Upper lobe of left lung (tissue), 6 donors: ENCODE measurements at regions not wholly inside any gene's neighbourhood (a gene's known extent, or its start where the extent isn't known, plus 50 kb on each side); places are given as distances from the start of the nearest gene placed in this dataset.
"Not testable (repeated sequence)": the region's sequence is repeated elsewhere in the genome, so short reads cannot be mapped to it uniquely, and the experiment has no call there.

ENCODE experiments used
- ATAC-seq, 2 donors: fragments of 200-7000 bp; cut with Tn5 transposase; one replicate each; pipeline ENCODE4 v1.9.1; 2022; ENCODE audit warnings: mild to moderate bottlenecking in 2 of 2, moderate library complexity in 2 of 2; ENCODE audit not compliant: low FRiP score in 2 of 2
- DNase-seq, 2 donors: peaks; one replicate each; pipeline ENCODE4 v3.0.0-alpha.2; 2019 to 2020
- H3K27ac ChIP-seq, 4 donors: fragments of 200-600 bp; sonication (generic); one replicate each; pipeline ENCODE4 v1.5.1; 2016 to 2019
- H3K27me3 ChIP-seq, 4 donors: fragments of 200-600 bp; sonication (generic); one replicate each; pipeline ENCODE4 v1.5.1; 2017 to 2019
- H3K36me3 ChIP-seq, 4 donors: fragments of 200-600 bp; sonication (generic); one replicate each; pipeline ENCODE4 v1.5.1; 2016 to 2019
- H3K4me1 ChIP-seq, 4 donors: fragments of 200-600 bp; sonication (generic); one replicate each; pipeline ENCODE4 v1.5.1; 2018 to 2019
- H3K4me3 ChIP-seq, 4 donors: fragments of 200-600 bp; sonication (generic); one replicate each; pipeline ENCODE4 v1.5.1; 2017 to 2019; ENCODE audit warnings: mild to moderate bottlenecking in 2 of 4, moderate library complexity in 1 of 4
- H3K9me3 ChIP-seq, 4 donors: fragments of 200-600 bp; sonication (generic); one replicate each; pipeline ENCODE4 v1.5.1; 2018 to 2019
- CTCF ChIP-seq, 6 experiments: fragments of 450-650 bp in 4 of 6; fragments of 200-600 bp in 2 of 6; sonication (generic) in 2 of 6; IDR thresholded peaks; one replicate each; pipeline ENCODE4 v1.5.1; 2016 to 2019; ENCODE audit warnings: antibody characterized with exemption in 6 of 6
- EP300 ChIP-seq, 4 donors: sonication (generic); formaldehyde crosslinking; IDR thresholded peaks; one replicate each; pipeline ENCODE4 v1.5.1; 2017; ENCODE audit warnings: antibody characterized with exemption in 4 of 4, control low read depth in 2 of 4
- POLR2A ChIP-seq, 4 donors: fragments of 450-650 bp; IDR thresholded peaks; one replicate each; pipeline ENCODE4 v1.5.1; 2016 to 2017; ENCODE audit warnings: antibody characterized with exemption in 4 of 4, mild to moderate bottlenecking in 2 of 4
- POLR2AphosphoS5 ChIP-seq, 2 donors: sonication (generic); formaldehyde crosslinking; IDR thresholded peaks; one replicate each; pipeline ENCODE4 v1.5.1; 2017; ENCODE audit warnings: antibody characterized with exemption in 2 of 2
- WGBS, 2 donors: methylation state at CpG; one replicate each; pipeline ENCODE4 v1.1.5; 2017 to 2018; 5-methylcytosine and 5-hydroxymethylcytosine counted together
- donor health status: DM: no; HTN: no; CAD: no; lungs with moderate emphysema.
- donor health status: DM: no; HTN: yes; CAD: no; lungs with severe emphysema.

GRCh38 chr10:120181154-120181553, 275.9 kb upstream of the PLPP4 start:
- TF ChIP-seq POLR2AphosphoS5 (IDR thresholded peaks at IDR 0.05) (no peak), CTCF (IDR thresholded peaks at IDR 0.05) (no peak), POLR2A (IDR thresholded peaks at IDR 0.05) (no peak), EP300 (IDR thresholded peaks at IDR 0.05) (no peak)
- Histone ChIP-seq H3K36me3 (no peaks in the 10 kb centered on the region), H3K4me3 (no peak overlapping the region), H3K27me3 (no peaks in the 10 kb centered on the region), H3K4me1 (no peaks in the 10 kb centered on the region), H3K9me3 (no peaks in the 10 kb centered on the region), H3K27ac (no peak overlapping the region)
- ATAC-seq (no peak), DNase-seq (no peak)
- 49 to 53% methylated on average over 5 to 8 of the region's 8 CpGs for WGBS, 2 donors

DNA sequence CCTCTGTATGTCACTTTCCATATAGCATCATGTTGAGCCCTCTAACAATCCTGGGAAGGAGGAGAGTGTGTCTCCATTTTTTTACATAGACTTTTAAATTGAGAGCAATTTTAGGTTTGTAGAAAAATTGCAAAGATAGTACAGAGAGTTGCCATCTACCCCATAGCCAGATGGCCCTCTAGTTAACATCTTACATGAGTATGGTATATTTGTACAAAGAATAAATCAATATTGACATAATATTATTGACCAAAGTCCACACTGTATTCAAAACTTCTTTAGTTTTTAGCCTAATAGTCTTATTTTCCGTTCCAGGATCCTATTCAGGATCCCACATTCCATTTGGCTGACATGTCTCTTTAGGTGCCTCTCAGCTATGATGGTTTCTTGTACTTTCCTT, 274.6 kb upstream of the PLPP4 start:
- Histone ChIP-seq H3K27ac (no peak overlapping the region), H3K36me3 (no peaks in the 10 kb centered on the region), H3K4me1 (no peaks in the 10 kb centered on the region), H3K4me3 (no peak overlapping the region), H3K9me3 (no peaks in the 10 kb centered on the region), H3K27me3 (no peaks in the 10 kb centered on the region)
- WGBS, 2 donors, result 25 to 33% methylated on average over 1 of the region's 1 CpG
- ATAC-seq (no peak), DNase-seq (no peak)
- no peak for TF ChIP-seq POLR2AphosphoS5 (IDR thresholded peaks at IDR 0.05)
- TF ChIP-seq POLR2A (IDR thresholded peaks at IDR 0.05), result no peak
- no peak for TF ChIP-seq CTCF (IDR thresholded peaks at IDR 0.05)
- TF ChIP-seq EP300 (IDR thresholded peaks at IDR 0.05), result no peak

DNA sequence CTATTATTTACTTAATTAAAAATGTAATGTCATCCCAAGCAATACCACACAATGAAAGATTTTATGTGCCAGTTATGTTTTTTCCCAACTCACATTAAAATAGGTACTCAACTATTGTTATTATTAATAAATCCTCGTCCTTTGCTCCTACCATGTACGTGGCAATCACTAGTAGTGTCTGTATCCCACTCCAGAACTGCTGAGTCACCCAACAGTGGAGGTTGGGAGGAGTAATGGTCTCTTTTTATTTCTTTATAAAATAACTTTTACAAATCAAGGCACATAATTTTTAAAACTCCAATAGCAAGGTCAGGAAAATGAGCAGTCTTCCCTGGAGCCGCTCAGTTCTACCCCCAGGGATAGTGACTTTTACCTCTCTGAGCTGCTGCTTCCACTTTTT, 273.5 kb upstream of the PLPP4 start:
- ATAC-seq (no peak), DNase-seq (no peak)
- H3K9me3 ChIP-seq, result no peaks in the 10 kb centered on the region
- no peaks in the 10 kb centered on the region for H3K27me3 ChIP-seq
- TF ChIP-seq POLR2A (IDR thresholded peaks at IDR 0.05), result no peak
- no peak for TF ChIP-seq CTCF (IDR thresholded peaks at IDR 0.05)
- H3K4me3 ChIP-seq, result no peak overlapping the region
- no peaks in the 10 kb centered on the region for H3K36me3 ChIP-seq
- H3K27ac ChIP-seq, result no peak overlapping the region
- WGBS, 2 donors, result 73 to 88% methylated on average over 3 of the region's 3 CpGs
- no peaks in the 10 kb centered on the region for H3K4me1 ChIP-seq

GRCh38 chr10:120184547-120185337, 272.3 kb upstream of the PLPP4 start:
- H3K36me3 ChIP-seq, result no peaks in the 10 kb centered on the region
- DNase-seq (no peak), ATAC-seq (no peak)
- no peaks in the 10 kb centered on the region for H3K9me3 ChIP-seq
- TF ChIP-seq POLR2AphosphoS5 (IDR thresholded peaks at IDR 0.05), result no peak
- TF ChIP-seq CTCF (IDR thresholded peaks at IDR 0.05), result no peak
- no peak for TF ChIP-seq EP300 (IDR thresholded peaks at IDR 0.05)
- no peak for TF ChIP-seq POLR2A (IDR thresholded peaks at IDR 0.05)
- 49 to 59% methylated on average over 7 of the region's 7 CpGs for WGBS, 2 donors
- H3K4me3 ChIP-seq, result no peak overlapping the region
- H3K27me3 ChIP-seq, result no peaks in the 10 kb centered on the region
- H3K27ac ChIP-seq, result no peak overlapping the region
- H3K4me1 ChIP-seq, result no peaks in the 10 kb centered on the region

DNA sequence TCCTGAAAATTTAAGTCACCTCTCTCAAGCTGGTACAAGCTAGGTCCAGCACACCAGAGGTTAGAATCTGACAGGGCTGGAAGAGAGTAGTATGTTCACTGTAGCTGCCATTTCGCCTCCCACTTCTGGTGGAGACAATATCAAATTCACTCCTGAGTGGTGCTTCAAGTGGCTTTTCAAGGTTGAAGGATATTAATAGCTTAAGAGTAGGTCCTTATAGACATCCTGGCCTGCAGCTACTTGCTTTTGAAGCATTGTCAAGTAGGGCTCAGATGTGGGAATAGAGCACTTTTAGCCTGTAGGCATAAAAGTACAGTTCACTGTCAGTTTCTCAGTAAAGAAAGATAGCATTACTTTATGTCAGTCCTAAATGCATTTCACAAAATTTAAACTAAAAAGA, 270.5 kb upstream of the PLPP4 start:
- TF ChIP-seq POLR2AphosphoS5 (IDR thresholded peaks at IDR 0.05) (no peak), CTCF (IDR thresholded peaks at IDR 0.05) (no peak), EP300 (IDR thresholded peaks at IDR 0.05) (no peak), POLR2A (IDR thresholded peaks at IDR 0.05) (no peak)
- Histone ChIP-seq H3K4me1 (no peaks in the 10 kb centered on the region), H3K27me3 (no peaks in the 10 kb centered on the region), H3K36me3 (no peaks in the 10 kb centered on the region), H3K9me3 (no peaks in the 10 kb centered on the region), H3K4me3 (no peak overlapping the region), H3K27ac (no peak overlapping the region)
- 50% methylated on average over 1 of the region's 1 CpG for WGBS, 2 donors
- ATAC-seq (peak in 1 of 2 donors; percentile 64), DNase-seq (peak in 1 of 2 donors; percentile 29)

DNA sequence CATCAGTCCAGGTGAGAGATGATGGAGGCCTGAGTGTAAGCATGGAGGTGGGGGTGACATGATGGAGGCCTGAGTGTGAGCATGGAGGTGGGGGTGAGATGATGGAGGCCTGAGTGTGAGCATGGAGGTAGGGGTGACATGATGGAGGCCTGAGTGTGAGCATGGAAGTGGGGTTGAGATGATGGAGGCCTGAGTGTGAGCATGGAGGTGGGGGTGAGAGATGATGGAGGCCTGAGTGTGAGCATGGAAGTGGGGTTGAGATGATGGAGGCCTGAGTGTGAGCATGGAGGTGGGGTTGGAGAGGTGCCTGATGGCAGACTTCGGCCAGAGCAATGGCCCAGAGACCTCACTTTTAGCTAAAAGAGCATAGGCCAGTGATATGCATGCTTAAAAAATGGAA, 269.9 kb upstream of the PLPP4 start:
- DNase-seq, H3K27me3 ChIP-seq, H3K27ac ChIP-seq, H3K4me3 ChIP-seq, ATAC-seq, H3K36me3 ChIP-seq, H3K9me3 ChIP-seq, H3K4me1 ChIP-seq: not testable (repeated sequence)
- WGBS, 2 donors, result 88 to 96% methylated on average over 1 of the region's 1 CpG
